Fibroblast of skin of left quadriceps (primary cell): ENCODE measurements at regions not wholly inside any gene's neighbourhood (a gene's known extent, or its start where the extent isn't known, plus 50 kb on each side); places are given as distances from the start of the nearest gene placed in this dataset.

Source experiments
- DNase-seq, 2 experiments: peaks; one replicate each; pipeline ENCODE4 v3.0.0-alpha.2; 2013; ENCODE audit warnings: low read depth in 2 of 2

GRCh38 chr1:199956005-199956404 lies 71.5 kb upstream of the NR5A2 start:
- DNase-seq = no peak

- DNase-seq = no peak
Observed at GRCh38 chr1:199959033-199959774, 68.3 kb upstream of the NR5A2 start.

DNA sequence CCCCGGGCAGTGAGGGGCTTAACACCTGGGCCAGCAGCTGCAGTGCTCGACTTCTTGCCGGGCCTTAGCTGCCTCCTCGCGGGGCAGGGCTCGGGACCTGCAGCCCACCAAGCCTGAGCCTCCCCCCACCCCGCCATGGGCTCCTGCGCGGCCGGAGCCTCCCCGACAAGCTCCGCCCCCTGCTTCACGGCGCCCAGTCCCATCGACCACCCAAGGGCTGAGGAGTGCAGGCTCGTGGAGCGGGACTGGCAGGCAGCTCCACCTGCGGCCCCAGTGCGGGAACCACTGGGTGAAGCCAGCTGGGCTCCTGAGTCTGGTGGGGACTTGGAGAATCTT lies 67.8 kb upstream of the NR5A2 start:
- DNase-seq = no peak

- no peak for DNase-seq
Observed at GRCh38 chr1:199970125-199970524, 57.4 kb upstream of the NR5A2 start.

- no peak for DNase-seq
Observed at GRCh38 chr1:199976496-199977144, 50.9 kb upstream of the NR5A2 start.
